HG03108 (cell line): ENCODE measurements at regions not wholly inside any gene's neighbourhood (a gene's known extent, or its start where the extent isn't known, plus 50 kb on each side); places are given as distances from the start of the nearest gene placed in this dataset.

Experiments
- ATAC-seq: cut with Tn5 transposase; IDR thresholded peaks from one replicate; pipeline ENCODE4 v1.9.1; 2021; ENCODE audit warnings: moderate library complexity; ENCODE audit not compliant: unreplicated experiment

DNA sequence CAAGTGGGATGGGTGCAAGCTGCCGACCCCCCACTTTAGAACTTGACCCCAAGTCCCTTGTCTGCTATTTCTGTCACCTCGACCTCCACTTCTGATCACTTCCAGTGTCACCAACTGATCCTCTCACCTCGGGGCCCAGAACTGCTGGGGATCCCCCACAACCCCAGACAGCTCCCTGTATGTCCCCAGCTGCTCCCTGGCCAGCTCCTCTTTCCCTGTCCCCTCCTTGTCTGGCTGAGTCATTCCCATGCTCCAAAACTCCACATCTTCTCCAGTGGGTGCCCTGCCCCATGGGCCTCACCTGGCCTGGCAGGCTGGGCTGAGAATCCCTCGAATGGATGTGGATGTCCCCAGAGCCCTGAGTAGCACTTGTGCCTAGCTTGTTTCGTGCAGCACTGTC lies 154.3 kb upstream of the PCBD1 start:
- no peak for ATAC-seq

DNA sequence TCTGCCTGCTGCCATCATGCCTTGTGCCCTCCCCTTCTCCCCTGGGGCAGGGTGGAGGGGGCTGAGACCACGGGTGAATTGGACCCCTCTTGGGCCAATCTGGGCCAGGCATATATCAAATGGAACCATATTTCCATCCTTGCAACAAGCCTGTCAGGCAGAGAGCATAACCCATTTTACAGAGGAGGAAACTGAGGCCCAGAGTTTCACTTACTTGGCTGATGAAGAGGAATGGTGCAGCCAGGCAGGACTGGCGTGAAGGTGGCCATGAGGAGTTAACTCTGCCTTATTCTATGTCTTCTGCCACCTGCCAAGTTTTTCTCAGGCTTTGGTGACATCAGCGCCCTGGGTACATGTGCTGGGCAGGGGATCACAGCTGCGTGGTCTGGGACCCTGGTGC lies 155.5 kb upstream of the PCBD1 start:
- ATAC-seq = no peak

DNA sequence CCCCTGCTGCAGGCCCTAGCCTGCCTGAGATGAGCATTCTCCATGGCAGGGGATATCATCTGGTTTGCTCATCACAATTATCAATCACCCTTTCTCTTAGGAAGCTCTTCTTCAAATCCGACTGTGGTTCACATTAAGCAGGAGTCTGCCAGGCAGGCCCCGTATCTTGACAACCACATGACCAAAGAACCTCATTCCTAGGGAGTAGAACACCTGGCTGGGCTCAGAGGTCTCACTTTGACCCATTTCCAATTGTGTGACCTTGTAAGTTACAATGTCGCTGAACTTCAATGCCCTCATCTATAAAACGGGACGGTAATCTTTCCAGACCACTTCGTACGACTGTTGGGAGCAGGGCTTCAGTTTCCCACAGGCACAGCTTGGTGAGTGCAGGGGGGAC lies 156.4 kb upstream of the PCBD1 start:
- ATAC-seq = no peak

DNA sequence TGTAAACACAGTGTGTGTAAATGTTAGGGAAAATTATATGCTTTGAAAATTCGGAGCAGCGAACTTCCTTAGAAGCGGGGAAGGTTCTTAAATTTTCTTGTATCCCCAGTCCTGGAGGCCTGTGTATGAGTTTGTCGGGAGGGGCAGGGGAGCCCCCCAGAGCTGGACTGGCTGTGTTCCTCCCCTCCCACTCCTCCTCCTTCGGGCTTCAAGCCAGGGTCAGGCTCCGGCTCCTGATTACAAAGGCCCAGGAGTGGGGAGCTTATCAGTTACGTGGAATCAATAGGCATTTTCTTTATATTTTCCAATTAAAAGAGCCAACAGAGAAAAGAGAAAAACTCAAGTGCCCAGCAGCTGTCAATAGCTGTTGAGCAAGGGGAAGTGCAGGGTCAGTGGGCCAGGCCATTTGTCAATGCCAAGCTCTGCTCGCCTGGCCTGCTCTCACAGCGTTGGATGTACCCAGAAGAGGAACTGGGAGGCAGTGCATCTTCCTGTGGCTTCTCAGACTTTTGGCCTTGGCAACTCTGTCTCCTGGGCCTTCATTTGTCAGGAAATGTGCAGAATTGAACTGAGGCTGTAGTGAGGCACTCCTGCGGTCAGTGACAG lies 156.9 kb upstream of the PCBD1 start:
- ATAC-seq = no peak

DNA sequence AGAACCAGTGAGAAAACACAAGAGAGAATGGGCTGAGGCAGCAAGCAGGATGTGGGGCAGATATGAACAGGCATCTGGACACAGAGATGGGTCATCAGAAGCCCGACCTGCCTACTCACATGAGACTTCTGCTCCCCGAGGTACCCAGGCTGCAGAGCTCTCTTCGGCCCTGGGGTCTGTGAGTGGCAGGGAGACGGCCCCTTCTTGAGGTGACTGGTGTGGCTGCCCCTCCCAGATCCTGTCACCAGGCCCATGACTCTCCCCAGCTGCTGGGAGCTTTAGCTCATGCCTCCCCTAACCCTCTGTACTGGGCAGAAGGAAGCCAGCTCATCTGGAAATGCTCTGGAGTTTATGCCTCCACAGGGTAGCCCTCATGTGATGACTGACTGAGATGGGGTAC lies 157.6 kb upstream of the PCBD1 start:
- no peak for ATAC-seq

DNA sequence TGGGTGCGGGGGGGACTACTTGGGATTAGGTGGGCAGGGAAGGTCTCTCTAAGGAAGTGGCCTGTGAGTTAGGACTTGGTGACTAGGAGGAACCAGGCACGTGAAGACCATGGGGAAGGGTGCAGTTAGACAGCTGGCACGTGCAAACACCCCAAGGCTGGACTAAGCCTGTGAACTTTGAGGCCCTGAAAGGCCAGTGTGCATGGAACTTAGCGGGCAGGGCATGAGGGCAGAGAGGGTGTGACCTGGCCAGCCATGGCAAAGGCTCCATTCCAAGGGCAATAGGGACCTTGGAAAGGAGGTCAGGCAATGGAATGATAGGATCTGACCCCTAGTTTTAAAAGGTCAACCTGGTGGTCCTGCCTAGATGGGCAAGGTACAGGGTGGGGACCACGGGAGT lies 158.4 kb upstream of the PCBD1 start:
- no peak for ATAC-seq

DNA sequence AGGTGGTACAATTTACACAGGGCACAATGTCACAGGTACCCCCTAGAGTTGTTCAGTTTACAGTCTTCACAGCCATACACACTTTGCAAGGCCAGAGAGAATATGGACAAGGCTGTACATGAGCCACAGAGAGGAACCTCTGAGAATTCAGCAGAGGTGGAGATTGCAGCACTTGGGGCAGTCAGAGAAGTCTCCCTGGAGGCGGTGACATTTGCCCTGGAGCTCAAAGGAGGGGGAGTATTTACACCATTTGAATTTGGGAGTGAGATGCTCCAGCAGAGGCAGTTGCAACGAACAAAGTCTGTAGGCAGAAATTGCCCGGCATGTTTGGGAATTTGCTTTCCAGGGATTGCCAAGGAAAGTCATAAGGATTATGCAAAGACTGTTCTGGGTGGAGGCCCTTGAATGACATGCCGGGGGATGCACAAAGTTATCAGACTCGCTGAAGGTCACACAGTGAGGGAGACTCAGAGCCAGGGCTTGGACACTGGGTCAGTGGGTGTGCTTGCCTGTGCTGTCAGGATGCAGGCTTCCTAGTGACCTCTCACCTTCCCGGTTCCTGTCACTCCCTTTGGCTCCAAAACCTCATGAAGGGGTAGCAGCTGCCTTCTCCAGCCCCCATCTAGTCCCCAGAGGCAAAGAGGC lies 160.7 kb upstream of the PCBD1 start:
- no peak for ATAC-seq

DNA sequence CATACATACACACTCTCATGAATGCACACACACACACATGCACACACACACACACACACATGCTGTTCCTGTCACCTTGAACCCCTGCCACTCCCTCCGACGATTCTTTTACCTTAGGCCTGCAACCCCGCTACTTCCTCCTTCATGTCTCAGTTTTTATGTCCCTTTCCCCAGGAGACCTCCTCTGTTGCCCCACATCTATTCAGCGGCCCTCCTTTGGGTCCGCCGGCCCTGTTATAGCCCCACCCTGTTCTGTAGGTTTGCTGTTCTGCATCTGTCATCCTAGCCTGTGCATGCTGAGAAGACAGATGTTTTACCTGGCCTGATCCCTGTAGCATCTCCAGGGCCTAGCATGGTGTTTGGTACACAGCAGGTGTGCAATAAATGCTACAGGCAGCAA lies 161.6 kb upstream of the PCBD1 start:
- ATAC-seq = no peak

DNA sequence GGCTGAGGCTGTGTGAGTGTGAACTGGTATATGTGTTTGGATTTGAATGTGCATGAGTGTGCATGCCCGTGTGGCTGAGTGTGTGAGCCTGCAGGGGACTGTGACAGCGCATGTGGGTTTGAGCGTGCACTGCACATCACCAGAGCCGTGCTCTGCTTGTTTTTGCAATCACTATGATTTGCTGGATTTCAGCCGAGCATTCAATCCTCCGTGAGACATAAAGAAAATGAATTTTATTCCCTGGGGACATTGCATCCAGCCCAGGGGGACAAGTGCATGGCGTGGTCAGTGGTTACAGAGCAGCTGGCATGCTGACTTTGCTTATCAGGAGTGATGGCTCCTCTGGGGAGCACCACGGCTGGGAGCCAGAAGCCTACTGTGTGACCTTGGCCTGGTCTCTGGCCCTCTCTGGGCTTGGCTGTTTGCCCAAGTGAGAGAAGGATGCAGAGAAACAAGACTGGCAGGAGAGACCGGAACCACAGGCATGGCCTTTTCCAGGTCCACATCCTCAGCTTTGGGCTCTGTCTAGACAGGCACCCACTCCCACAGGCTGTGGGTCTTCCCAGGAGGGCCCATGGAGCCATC lies 160.2 kb upstream of the UNC5B start:
- ATAC-seq = no peak

DNA sequence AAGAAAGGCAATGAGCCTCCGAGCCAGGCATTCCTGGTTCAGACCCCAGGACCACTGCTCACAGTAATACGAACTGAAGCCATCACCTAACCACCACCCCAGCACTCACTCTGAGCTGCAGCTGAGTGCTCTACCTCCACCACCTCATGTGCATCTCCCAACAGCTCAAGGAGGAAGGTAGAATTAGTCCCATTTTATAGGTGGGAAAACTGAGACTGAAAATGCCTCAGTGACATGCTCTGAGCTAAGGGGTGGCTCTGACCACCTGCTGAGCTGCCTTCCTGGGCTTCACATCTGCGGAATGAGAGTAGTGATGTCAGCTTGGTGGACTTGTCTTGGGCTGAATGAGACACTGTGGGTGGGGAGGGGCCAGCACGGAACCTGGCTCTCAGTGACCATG lies 159.7 kb upstream of the UNC5B start:
- no peak for ATAC-seq

DNA sequence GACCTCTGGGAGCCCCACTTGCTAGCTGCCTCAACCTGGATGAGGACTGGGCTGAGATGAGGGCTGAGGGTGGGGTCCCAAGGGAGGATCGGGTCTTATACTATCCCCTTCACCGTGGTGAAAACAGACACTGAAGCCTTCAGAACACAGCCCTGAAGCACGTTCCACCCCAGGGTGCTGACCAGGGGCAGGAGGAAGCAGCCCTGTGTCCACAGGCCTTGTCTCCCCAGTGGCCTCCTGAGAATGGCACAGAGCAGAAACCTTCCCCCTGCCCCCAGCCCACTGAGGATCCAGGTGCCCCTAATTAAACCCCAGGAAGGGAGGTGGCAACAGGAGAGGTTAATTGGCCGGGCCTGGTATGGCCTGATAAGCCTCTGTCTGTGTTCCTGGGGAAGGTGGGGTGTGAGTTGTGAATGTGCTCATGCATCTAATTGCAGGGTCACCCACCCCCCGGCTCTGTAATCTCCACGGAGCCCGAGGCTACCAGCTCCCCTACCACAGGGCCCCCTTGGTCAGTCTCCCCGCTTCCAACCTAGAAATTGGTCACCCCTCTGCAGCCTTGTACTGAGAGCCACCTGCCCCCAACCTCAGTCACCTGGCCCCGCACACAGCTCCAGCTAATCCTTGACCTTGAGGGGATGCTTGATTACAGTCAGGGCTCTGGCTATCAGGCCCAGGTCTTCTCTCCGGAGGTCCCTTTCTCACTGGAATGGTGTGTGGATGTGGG lies 159.0 kb upstream of the UNC5B start:
- no peak for ATAC-seq

DNA sequence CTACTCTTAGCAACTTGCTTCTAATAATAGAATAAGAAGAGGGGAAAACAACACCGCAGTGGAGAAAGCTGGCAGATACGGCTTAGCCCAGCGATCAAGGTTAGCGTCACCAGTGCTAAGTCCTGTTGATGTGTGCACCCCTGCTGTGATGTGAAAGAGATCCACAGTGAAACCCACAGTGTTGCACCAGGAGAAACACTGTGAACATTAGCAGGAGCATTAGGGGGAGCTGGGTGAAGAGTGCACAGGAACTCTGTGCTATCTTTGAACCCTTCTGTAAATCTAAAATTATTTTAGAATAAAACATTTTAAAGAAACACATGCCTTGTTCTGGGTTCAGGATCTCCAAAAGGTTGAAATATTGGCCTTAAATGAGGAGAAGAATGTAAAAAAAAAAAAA lies 154.1 kb upstream of the UNC5B start:
- no peak for ATAC-seq

DNA sequence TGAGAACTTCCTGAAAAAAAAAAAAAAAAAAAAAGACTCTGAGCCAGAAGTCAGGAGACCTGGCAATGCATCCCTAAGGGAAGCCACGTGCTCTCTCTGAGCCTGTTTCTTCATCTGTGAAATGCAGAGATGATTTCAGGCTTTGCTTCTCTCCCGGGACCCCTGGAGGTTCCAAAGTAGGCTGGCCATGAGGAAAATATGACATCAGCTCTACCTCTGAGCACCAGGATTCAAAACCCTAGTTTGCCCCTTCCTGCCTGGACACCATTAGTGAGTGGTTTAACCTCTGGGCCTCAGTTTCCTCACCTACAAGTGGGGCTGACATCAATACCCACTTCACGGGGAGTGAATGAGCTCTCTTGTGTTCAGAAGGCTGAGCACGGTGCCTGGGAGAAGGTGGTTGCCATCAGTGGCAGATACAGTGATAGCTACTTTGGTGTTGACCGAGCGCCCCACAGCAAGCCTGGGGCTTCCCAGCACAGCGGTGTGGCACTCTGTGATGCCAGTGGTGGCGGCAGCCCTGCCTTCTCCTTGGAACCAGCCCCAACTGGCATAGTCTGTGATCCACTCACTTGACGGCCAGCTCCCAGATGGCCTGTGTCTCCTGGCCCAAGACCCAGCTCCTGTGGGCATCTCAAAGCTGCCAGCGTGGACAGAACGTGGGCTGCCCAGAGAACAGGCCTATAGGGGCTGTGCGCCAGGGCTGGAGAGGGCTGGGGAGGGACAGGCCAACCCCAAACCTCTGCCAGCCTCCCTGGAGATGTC lies 153.1 kb upstream of the UNC5B start:
- no peak for ATAC-seq

DNA sequence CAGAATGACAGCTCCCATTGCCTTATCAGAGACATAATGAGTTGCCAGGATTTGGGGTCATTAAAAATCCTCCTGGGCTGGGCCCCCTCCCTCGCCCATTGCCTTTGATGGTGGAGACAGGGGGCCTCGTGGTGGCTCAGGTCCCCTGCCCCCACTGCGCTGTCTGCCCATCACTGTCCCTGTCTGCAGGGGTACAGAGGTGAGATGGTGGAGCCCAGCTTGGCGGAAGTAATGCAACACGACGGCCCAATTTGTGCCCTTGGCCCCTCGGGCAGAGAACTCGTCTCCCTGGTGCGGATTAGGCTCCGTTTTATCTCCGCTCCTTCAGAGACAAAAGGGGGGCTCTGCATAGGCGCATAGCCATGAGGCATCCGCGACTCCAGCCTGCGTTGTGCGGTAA lies 152.4 kb upstream of the UNC5B start:
- no peak for ATAC-seq

DNA sequence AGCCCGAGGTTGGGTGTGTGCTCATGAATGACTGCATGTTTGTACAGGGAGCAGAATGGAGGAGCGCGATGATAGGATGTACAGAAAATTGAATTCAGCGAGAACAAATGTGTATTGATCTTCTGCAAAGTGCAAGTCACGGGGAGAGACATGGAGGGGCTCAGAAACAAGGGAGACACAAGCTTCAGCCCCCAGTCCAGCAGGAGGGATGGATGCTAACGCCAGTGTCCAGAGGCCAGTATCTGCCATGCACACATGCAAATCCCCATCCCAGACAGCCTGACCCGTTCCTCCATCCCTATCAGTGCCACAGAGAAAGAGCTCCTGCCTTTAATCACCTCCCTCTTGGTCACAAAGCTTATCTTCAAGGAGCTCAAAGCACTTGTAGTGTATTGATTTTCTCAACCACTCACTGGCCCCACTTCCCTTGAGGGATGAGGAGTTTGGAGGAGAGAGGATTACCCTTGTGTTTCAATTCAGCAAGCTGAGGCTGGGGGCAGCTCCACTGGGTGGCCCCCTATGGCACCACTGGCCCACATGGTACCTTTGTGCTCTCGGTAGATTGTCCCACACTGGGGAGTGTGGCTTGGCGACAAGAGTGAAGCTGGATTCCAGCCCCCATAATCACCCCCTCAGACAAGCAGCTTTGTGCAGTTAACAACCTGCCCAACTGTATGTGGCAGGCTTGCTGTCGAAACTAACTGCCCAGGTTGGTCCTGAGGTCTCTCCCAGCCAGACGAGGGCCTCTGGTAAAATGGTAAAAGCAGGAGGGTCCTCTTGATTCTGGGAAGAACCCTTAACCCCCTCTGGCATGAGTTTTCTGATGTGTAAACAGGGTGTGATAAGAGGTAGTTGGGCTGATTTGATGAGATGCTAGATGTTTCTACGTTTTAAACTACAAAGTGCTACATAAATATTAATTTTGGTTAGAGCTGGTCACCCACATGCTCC lies 151.6 kb upstream of the UNC5B start:
- no peak for ATAC-seq

DNA sequence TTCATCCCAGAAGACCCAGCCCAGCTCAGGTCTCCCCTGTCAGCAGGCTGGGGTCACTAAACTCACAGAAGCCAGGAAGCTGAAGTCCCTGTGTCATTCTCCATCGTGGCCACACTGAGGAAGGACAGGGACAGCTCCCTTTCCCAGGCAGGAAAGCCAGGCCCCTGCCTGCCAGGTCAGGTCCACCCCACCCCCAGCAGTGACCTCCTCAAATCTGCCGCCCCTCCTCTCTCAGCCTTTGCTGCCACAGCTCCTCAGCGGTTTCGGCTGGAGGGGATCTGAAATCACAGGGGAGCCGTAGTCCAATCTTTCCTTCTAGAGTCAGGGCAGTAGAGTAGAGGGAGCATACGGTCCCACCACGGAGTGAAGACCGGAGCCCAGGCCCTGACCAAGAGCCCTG lies 150.9 kb upstream of the UNC5B start:
- no peak for ATAC-seq

DNA sequence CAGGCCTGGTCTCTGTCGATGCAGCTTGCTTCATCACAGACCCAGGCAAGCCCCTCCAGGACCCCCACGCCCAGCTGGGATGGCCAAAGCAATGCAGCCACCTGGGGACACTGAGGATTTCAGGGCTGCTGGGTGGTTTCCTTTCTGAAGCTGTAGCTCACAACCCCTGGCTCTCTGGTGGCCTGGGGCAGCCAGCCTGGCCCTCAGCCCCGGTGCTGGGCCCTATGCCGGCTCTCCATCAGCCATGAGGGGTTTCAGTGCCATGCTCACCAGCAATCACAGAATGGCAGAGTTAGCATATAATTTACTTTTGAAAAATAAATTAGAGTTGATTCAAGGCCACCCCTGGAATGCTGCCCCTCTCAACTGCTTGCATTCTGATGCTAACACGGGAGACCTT lies 150.2 kb upstream of the UNC5B start:
- no peak for ATAC-seq

DNA sequence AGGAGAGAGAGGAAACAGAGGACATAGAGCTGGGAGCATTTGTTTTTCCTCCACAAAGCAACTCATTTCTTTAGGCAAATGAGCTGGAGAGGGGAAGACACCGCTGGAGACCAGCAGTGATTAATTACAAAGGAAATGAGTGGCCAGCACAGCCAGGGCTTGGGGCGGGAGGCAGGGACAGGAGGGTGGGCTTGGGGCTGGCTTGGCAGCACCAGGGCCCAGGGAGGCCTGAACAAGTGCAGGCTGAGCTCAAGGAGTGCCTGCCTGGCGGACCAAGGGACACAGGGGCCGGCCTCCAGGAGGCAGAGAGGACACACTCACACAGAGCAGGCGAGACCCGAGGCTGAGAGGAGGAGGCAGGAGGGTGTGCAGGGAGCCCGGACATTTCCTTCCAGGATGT lies 149.0 kb upstream of the UNC5B start:
- no peak for ATAC-seq

DNA sequence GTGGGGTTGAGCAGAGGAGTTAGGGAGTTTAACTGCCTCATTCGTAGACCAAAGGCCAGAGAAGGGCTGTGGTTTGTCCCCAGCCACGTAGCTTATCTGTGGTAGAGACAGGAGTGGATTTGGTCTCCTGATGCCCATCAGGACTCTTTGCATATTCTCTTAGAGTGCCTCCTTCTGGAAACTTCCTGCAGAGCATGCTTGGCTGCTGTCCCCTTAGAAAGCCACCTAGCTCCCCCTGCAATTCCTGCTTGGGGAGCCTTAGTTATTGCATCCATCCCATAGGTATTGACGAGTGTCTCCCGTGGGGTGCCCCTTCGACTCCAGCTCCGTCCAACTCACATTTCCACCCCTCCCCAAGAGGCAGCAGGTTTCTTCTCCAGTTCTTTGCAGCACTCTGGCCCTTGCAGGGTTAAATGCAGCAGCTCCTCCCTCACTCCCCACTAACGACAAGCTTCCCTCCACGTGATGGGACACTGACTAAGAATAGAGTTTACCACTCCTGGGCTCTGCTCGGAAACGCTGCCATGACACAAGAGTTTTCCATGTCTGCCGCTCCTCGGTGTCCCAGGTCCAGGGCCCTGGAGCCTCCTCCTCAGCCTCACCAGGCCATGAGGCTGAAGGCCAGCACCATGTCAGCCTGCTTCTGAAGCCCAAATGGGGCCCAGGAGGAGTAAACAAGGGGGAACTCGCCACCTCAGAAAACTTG lies 147.8 kb upstream of the UNC5B start:
- no peak for ATAC-seq

DNA sequence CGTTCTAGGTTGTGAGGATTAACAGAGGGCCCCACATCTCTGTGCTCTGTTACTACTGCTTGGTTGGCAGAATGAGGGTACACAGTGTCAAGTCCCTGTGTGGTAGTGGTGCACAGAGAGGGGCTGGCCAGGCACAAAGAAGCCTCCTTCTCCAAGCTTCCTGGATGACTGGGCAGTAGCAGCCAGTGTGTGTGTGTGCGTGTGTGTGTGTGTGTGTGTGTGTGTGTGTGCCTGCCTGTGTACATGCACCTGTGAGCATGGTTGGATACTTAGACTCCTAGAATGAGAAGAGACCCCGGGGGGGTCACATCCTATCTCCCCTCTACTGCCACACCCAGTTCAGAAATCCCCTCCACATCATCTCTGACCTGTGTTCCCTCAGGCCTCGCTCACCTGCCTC lies 146.7 kb upstream of the UNC5B start:
- ATAC-seq = no peak
